Putamen (tissue), 1 donor: ENCODE measurements at regions not wholly inside any gene's neighbourhood (a gene's known extent, or its start where the extent isn't known, plus 50 kb on each side); places are given as distances from the start of the nearest gene placed in this dataset.
"Not testable (repeated sequence)": the region's sequence is repeated elsewhere in the genome, so short reads cannot be mapped to it uniquely, and the experiment has no call there.

Experiments
- DNase-seq: peaks from one replicate; pipeline ENCODE4 v3.0.0-alpha.2; 2016; ENCODE audit warnings: low spot score

GRCh38 chr5:126143622-126144021, 279.6 kb upstream of the GRAMD2B start:
- no peak for DNase-seq

GRCh38 chr5:126150319-126150718, 272.9 kb upstream of the GRAMD2B start:
- DNase-seq = not testable (repeated sequence)

- not testable (repeated sequence) for DNase-seq
Measured at GRCh38 chr5:126155298-126155697, 267.9 kb upstream of the GRAMD2B start.

- no peak for DNase-seq
Measured at GRCh38 chr5:126166368-126166767, 256.8 kb upstream of the GRAMD2B start.

- DNase-seq = no peak
Measured at GRCh38 chr5:126168785-126169184, 254.4 kb upstream of the GRAMD2B start.

GRCh38 chr5:126171916-126172315, 251.3 kb upstream of the GRAMD2B start:
- no peak for DNase-seq

- DNase-seq = no peak
Measured at GRCh38 chr5:126172812-126173211, 250.4 kb upstream of the GRAMD2B start.

GRCh38 chr5:126178521-126178920, 244.7 kb upstream of the GRAMD2B start:
- DNase-seq = no peak

GRCh38 chr5:126182971-126183695, 240.1 kb upstream of the GRAMD2B start:
- peak; percentile 80 for DNase-seq

GRCh38 chr5:126184474-126184873, 238.7 kb upstream of the GRAMD2B start:
- no peak for DNase-seq

GRCh38 chr5:126186210-126186609, 237.0 kb upstream of the GRAMD2B start:
- no peak for DNase-seq

GRCh38 chr5:126188804-126189203, 234.4 kb upstream of the GRAMD2B start:
- no peak for DNase-seq

- no peak for DNase-seq
Measured at GRCh38 chr5:126189231-126189630, 234.0 kb upstream of the GRAMD2B start.

- no peak for DNase-seq
Measured at GRCh38 chr5:126189862-126190261, 233.3 kb upstream of the GRAMD2B start.

GRCh38 chr5:126192226-126192625, 231.0 kb upstream of the GRAMD2B start:
- DNase-seq = no peak

GRCh38 chr5:126195410-126196100, 227.7 kb upstream of the GRAMD2B start:
- DNase-seq = no peak

GRCh38 chr5:126198531-126198930, 224.7 kb upstream of the GRAMD2B start:
- no peak for DNase-seq

GRCh38 chr5:126199467-126199866, 223.7 kb upstream of the GRAMD2B start:
- DNase-seq = no peak

- no peak for DNase-seq
Measured at GRCh38 chr5:126208691-126209090, 214.5 kb upstream of the GRAMD2B start.

GRCh38 chr5:126210955-126211354, 212.3 kb upstream of the GRAMD2B start:
- DNase-seq = no peak

- no peak for DNase-seq
Measured at GRCh38 chr5:126219616-126220015, 203.6 kb upstream of the GRAMD2B start.

- no peak for DNase-seq
Measured at GRCh38 chr5:126220725-126221124, 202.5 kb upstream of the GRAMD2B start.

GRCh38 chr5:126228934-126229333, 194.3 kb upstream of the GRAMD2B start:
- DNase-seq = no peak

- no peak for DNase-seq
Measured at GRCh38 chr5:126233256-126233655, 190.0 kb upstream of the GRAMD2B start.
